K562 (cell line): ENCODE measurements at regions not wholly inside any gene's neighbourhood (a gene's known extent, or its start where the extent isn't known, plus 50 kb on each side); places are given as distances from the start of the nearest gene placed in this dataset.

ENCODE experiments used
- CHD7 ChIP-seq: fragments of 200-600 bp; sonication (generic); IDR thresholded peaks from one replicate; pipeline ENCODE4 v1.6.1; 2012; ENCODE audit warnings: mild to moderate bottlenecking, low read depth, low read length, inconsistent platforms
- MCM7 ChIP-seq, 2 experiments: fragments of 450-650 bp; IDR thresholded peaks; 2 replicates each; pipeline ENCODE4 v1.6.1; 2016 to 2018
- MGA ChIP-seq: fragments of 450-650 bp; IDR thresholded peaks from 2 replicates; pipeline ENCODE4 v1.6.1; 2016; ENCODE audit warnings: mild to moderate bottlenecking, moderate library complexity
- NR3C1 ChIP-seq: sonication (generic); formaldehyde crosslinking; IDR thresholded peaks from 2 replicates; pipeline ENCODE4 v1.8.1; 2022; ENCODE audit warnings: missing genetic modification reagents
- ZNF644 ChIP-seq: fragments of 200-800 bp; sonication (Bioruptor generic); IDR thresholded peaks from 2 replicates; pipeline ENCODE4 v1.6.1; 2016; ENCODE audit warnings: low read depth, missing genetic modification characterization, missing compliant biosample characterization
- ZNF780A ChIP-seq: fragments of 250-450 bp; sonication (Bioruptor Pico); IDR thresholded peaks from 2 replicates; pipeline ENCODE4 v1.5.0; 2021; ENCODE audit warnings: mild to moderate bottlenecking

GRCh38 chr14:65190312-65190711 is 88.0 kb upstream of the MAX start (continued):
- peak; percentile 72 for TF ChIP-seq MGA
- TF ChIP-seq ZNF644 (tag) = no peak
- TF ChIP-seq CHD7 = no peak
- TF ChIP-seq ZNF780A (CRISPR knock-in tag) = no peak
- TF ChIP-seq NR3C1 (CRISPR knock-in tag) = no peak
- TF ChIP-seq MCM7 (IDR thresholded peaks at IDR 0.05) = no peak
